HCT116 (cell line): ENCODE measurements at regions not wholly inside any gene's neighbourhood (a gene's known extent, or its start where the extent isn't known, plus 50 kb on each side); places are given as distances from the start of the nearest gene placed in this dataset.

Experiments used
- CTCF ChIP-seq, 3 experiments: fragments of 200-600 bp in 1 of 3; sonication (generic) in 1 of 3; IDR thresholded peaks in 2 of 3; conservative IDR thresholded peaks in 1 of 3; 2 replicates each; pipeline ENCODE4 v1.5.1; 2012 to 2017; ENCODE audit warnings: low read depth in 2 of 3, low read length in 2 of 3, antibody characterized with exemption in 1 of 3, borderline replicate concordance in 1 of 3, control low read depth in 1 of 3, mild to moderate bottlenecking in 1 of 3, mixed read lengths in 1 of 3, mixed run types in 1 of 3, moderate library complexity in 1 of 3; ENCODE audit not compliant: insufficient read depth in 1 of 3
- SIN3A ChIP-seq: IDR thresholded peaks from 2 replicates; pipeline ENCODE4 v1.6.1; 2012; ENCODE audit warnings: low read depth
- TF ChIP-seq, protein P1 (sequence below): IDR thresholded peaks from 2 replicates; pipeline ENCODE4 v1.6.1; 2012

DNA sequence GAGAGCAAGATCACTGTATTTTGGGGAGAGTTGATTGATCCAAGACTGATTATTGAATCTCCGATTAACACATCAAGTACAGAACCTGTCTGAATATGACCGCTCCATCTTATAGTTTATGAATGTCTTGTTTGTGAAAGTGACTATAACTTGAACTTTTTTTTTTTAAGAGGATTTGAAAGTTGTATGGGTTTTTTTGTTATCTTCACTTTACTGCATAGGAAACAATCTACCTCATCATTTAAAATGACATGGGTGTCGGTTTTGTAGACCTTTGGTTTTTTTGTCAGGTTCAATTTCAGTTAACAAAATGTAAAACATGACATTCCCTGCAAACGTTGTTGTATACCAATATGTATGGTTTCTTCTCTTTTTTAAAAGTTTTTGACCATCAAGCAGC, 103.0 kb upstream of the NUDT6 start:
- TF ChIP-seq, protein P1, sequence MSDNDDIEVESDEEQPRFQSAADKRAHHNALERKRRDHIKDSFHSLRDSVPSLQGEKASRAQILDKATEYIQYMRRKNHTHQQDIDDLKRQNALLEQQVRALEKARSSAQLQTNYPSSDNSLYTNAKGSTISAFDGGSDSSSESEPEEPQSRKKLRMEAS = no peak
- TF ChIP-seq CTCF (IDR thresholded peaks at IDR 0.05 in 2 of 3, conservative IDR thresholded peaks at IDR 0.05 in 1 of 3; ENCODE audit: borderline replicate concordance in 1 of 3, insufficient read depth in 1 of 3, low read depth in 2 of 3, low read length in 2 of 3) (no peak), SIN3A (no peak)
